ENCODE measurements at regions not wholly inside any gene's neighbourhood (a gene's known extent, or its start where the extent isn't known, plus 50 kb on each side); places are given as distances from the start of the nearest gene placed in this dataset.

GRCh38 chr16:86101137-86101896, 202.4 kb downstream of the IRF8 start:
- Histone ChIP-seq H3K4me2 (ENCODE audit: low read depth, low read length) (no peak overlapping the region), H3K36me3 (replicated peaks; ENCODE audit: insufficient read depth, low read length) (no peaks in the 10 kb centered on the region), H3F3A (ENCODE audit: insufficient read depth, low read length) (no peaks in the 10 kb centered on the region), H3K4me3 (ENCODE audit: low read length) (no peak overlapping the region), H2AFZ (ENCODE audit: low read length) (no peak overlapping the region), H3K4me1 (ENCODE audit: low read length) (no peaks in the 10 kb centered on the region), H3K9ac (ENCODE audit: low read length) (no peak overlapping the region), H4K20me1 (ENCODE audit: insufficient read depth, low read length) (no peaks in the 10 kb centered on the region), H3K9me2 (replicated peaks; ENCODE audit: insufficient read depth, low read length) (no peaks in the 10 kb centered on the region), H3K79me2 (ENCODE audit: low read length) (no peaks in the 10 kb centered on the region), H3K27ac (ENCODE audit: low read length) (no peak overlapping the region), H3K9me3 (replicated peaks; ENCODE audit: insufficient read depth, low read length) (no peaks in the 10 kb centered on the region), H3K27me3 (replicated peaks; ENCODE audit: insufficient read depth, low read length) (peaks cover 26% of the 10 kb centered on the region)
- TF ChIP-seq EZH2 (optimal IDR thresholded peaks at IDR 0.05; ENCODE audit: low read depth, low read length) (no peak), CTCF (IDR thresholded peaks at IDR 0.05; ENCODE audit: low read length) (no peak), EZH2phosphoT487 (IDR thresholded peaks at IDR 0.05; ENCODE audit: low read length) (no peak)
- no peak for DNase-seq

- no peaks in the 10 kb centered on the region for H3K4me1 ChIP-seq (ENCODE audit: low read length)
- H3K4me2 ChIP-seq (ENCODE audit: low read depth, low read length), result no peak overlapping the region
- H3K9me3 ChIP-seq (replicated peaks; ENCODE audit: insufficient read depth, low read length), result no peaks in the 10 kb centered on the region
- H3K9me2 ChIP-seq (replicated peaks; ENCODE audit: insufficient read depth, low read length), result no peaks in the 10 kb centered on the region
- H3K9ac ChIP-seq (ENCODE audit: low read length), result no peak overlapping the region
- TF ChIP-seq EZH2phosphoT487 (IDR thresholded peaks at IDR 0.05; ENCODE audit: low read length), result no peak
- TF ChIP-seq CTCF (IDR thresholded peaks at IDR 0.05; ENCODE audit: low read length), result no peak
- TF ChIP-seq EZH2 (optimal IDR thresholded peaks at IDR 0.05; ENCODE audit: low read depth, low read length), result no peak
- no peaks in the 10 kb centered on the region for H3K79me2 ChIP-seq (ENCODE audit: low read length)
- H3K27ac ChIP-seq (ENCODE audit: low read length), result no peak overlapping the region
- H4K20me1 ChIP-seq (ENCODE audit: insufficient read depth, low read length), result no peaks in the 10 kb centered on the region
- no peak for DNase-seq
- H3K36me3 ChIP-seq (replicated peaks; ENCODE audit: insufficient read depth, low read length), result no peaks in the 10 kb centered on the region
- H2AFZ ChIP-seq (ENCODE audit: low read length), result no peak overlapping the region
- peaks cover 23% of the 10 kb centered on the region for H3K27me3 ChIP-seq (replicated peaks; ENCODE audit: insufficient read depth, low read length)
- H3F3A ChIP-seq (ENCODE audit: insufficient read depth, low read length), result no peaks in the 10 kb centered on the region
- no peak overlapping the region for H3K4me3 ChIP-seq (ENCODE audit: low read length)
These were observed 202.9 kb downstream of the IRF8 start for GRCh38 chr16:86101897-86102157.

- peaks cover 12% of the 10 kb centered on the region for H3K27me3 ChIP-seq (replicated peaks; ENCODE audit: insufficient read depth, low read length)
These were observed 204.4 kb downstream of the IRF8 start for GRCh38 chr16:86103320-86103719.

More at GRCh38 chr16:86103320-86103719, 204.4 kb downstream of the IRF8 start:
- no peaks in the 10 kb centered on the region for H3K9me3 ChIP-seq (replicated peaks; ENCODE audit: insufficient read depth, low read length)
- H3K4me2 ChIP-seq (ENCODE audit: low read depth, low read length), result no peak overlapping the region
- no peaks in the 10 kb centered on the region for H3K9me2 ChIP-seq (replicated peaks; ENCODE audit: insufficient read depth, low read length)
- H3K4me3 ChIP-seq (ENCODE audit: low read length), result no peak overlapping the region
- DNase-seq, result no peak
- no peaks in the 10 kb centered on the region for H3F3A ChIP-seq (ENCODE audit: insufficient read depth, low read length)
- H3K79me2 ChIP-seq (ENCODE audit: low read length), result no peaks in the 10 kb centered on the region
- H2AFZ ChIP-seq (ENCODE audit: low read length), result no peak overlapping the region
- H3K4me1 ChIP-seq (ENCODE audit: low read length), result no peaks in the 10 kb centered on the region
- no peaks in the 10 kb centered on the region for H3K36me3 ChIP-seq (replicated peaks; ENCODE audit: insufficient read depth, low read length)
- H4K20me1 ChIP-seq (ENCODE audit: insufficient read depth, low read length), result no peaks in the 10 kb centered on the region
- no peak overlapping the region for H3K9ac ChIP-seq (ENCODE audit: low read length)
- no peak for TF ChIP-seq CTCF (IDR thresholded peaks at IDR 0.05; ENCODE audit: low read length)
- TF ChIP-seq EZH2phosphoT487 (IDR thresholded peaks at IDR 0.05; ENCODE audit: low read length), result no peak
- TF ChIP-seq EZH2 (optimal IDR thresholded peaks at IDR 0.05; ENCODE audit: low read depth, low read length), result no peak
- H3K27ac ChIP-seq (ENCODE audit: low read length), result no peak overlapping the region
